ENCODE measurements at regions not wholly inside any gene's neighbourhood (a gene's known extent, or its start where the extent isn't known, plus 50 kb on each side); places are given as distances from the start of the nearest gene placed in this dataset.

GRCh38 chr15:79164465-79164864 is 73.9 kb upstream of the RASGRF1 start:
- no peak overlapping the region for H3K4me3 ChIP-seq (ENCODE audit: low read length)
- DNase-seq (ENCODE audit: low read depth): no peak
- TF ChIP-seq CTCF (IDR thresholded peaks at IDR 0.05; ENCODE audit: insufficient read depth, low read depth, low read length, missing control alignments): no peak

GRCh38 chr15:79164043-79164442 is 73.5 kb upstream of the RASGRF1 start:
- DNase-seq (ENCODE audit: low read depth): no peak
- no peak overlapping the region for H3K4me3 ChIP-seq (ENCODE audit: low read length)
- TF ChIP-seq CTCF (IDR thresholded peaks at IDR 0.05; ENCODE audit: insufficient read depth, low read depth, low read length, missing control alignments): no peak

- no peak for DNase-seq (ENCODE audit: low read depth)
- no peak for TF ChIP-seq CTCF (IDR thresholded peaks at IDR 0.05; ENCODE audit: insufficient read depth, low read depth, low read length, missing control alignments)
- no peak overlapping the region for H3K4me3 ChIP-seq (ENCODE audit: low read length)
Observed at GRCh38 chr15:79163395-79163794, 72.8 kb upstream of the RASGRF1 start.

- no peak for TF ChIP-seq CTCF (IDR thresholded peaks at IDR 0.05; ENCODE audit: insufficient read depth, low read depth, low read length, missing control alignments)
- DNase-seq (ENCODE audit: low read depth): no peak
- no peak overlapping the region for H3K4me3 ChIP-seq (ENCODE audit: low read length)
Observed at GRCh38 chr15:79161837-79162508, 71.4 kb upstream of the RASGRF1 start.

GRCh38 chr15:79160211-79160610 is 69.6 kb upstream of the RASGRF1 start:
- DNase-seq (ENCODE audit: low read depth): no peak
- TF ChIP-seq CTCF (IDR thresholded peaks at IDR 0.05; ENCODE audit: insufficient read depth, low read depth, low read length, missing control alignments): no peak
- no peak overlapping the region for H3K4me3 ChIP-seq (ENCODE audit: low read length)

- TF ChIP-seq CTCF (IDR thresholded peaks at IDR 0.05; ENCODE audit: insufficient read depth, low read depth, low read length, missing control alignments): no peak
- DNase-seq (ENCODE audit: low read depth): peak; percentile 60
- no peak overlapping the region for H3K4me3 ChIP-seq (ENCODE audit: low read length)
Observed at GRCh38 chr15:79157631-79158592, 67.3 kb upstream of the RASGRF1 start.
